Thyroid gland (tissue), 4 donors: ENCODE measurements at regions not wholly inside any gene's neighbourhood (a gene's known extent, or its start where the extent isn't known, plus 50 kb on each side); places are given as distances from the start of the nearest gene placed in this dataset.
"Not testable (repeated sequence)": the region's sequence is repeated elsewhere in the genome, so short reads cannot be mapped to it uniquely, and the experiment has no call there.

Experiments
- POLR2A ChIP-seq, 2 donors: fragments of 450-650 bp; IDR thresholded peaks; one replicate each; pipeline ENCODE4 v1.6.1; 2017; ENCODE audit warnings: antibody characterized with exemption in 2 of 2, mild to moderate bottlenecking in 2 of 2, moderate library complexity in 1 of 2
- TF ChIP-seq, protein P1 (sequence below), 6 experiments: fragments of 200-600 bp in 3 of 6; fragments of 450-650 bp in 3 of 6; sonication (generic) in 3 of 6; IDR thresholded peaks; one replicate each; pipeline ENCODE4 v1.5.1; 2016 to 2019; ENCODE audit warnings: antibody characterized with exemption in 6 of 6, mild to moderate bottlenecking in 2 of 6, inconsistent platforms in 1 of 6, moderate library complexity in 1 of 6

DNA sequence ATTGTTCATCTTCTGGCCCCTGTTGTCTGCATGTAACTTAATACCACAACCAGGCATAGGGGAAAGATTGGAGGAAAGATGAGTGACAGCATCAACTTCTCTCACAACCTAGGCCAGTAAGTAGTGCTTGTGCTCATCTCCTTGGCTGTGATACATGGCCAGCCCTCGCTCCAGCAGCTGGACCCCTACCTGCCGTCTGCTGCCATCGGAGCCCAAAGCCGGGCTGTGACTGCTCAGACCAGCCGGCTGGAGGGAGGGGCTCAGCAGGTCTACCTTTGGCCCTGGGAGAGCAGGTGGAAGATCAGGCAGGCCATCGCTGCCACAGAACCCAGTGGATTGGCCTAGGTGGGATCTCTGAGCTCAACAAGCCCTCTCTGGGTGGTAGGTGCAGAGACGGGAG is 268.8 kb downstream of the OR4F29 start:
- TF ChIP-seq, protein P1, sequence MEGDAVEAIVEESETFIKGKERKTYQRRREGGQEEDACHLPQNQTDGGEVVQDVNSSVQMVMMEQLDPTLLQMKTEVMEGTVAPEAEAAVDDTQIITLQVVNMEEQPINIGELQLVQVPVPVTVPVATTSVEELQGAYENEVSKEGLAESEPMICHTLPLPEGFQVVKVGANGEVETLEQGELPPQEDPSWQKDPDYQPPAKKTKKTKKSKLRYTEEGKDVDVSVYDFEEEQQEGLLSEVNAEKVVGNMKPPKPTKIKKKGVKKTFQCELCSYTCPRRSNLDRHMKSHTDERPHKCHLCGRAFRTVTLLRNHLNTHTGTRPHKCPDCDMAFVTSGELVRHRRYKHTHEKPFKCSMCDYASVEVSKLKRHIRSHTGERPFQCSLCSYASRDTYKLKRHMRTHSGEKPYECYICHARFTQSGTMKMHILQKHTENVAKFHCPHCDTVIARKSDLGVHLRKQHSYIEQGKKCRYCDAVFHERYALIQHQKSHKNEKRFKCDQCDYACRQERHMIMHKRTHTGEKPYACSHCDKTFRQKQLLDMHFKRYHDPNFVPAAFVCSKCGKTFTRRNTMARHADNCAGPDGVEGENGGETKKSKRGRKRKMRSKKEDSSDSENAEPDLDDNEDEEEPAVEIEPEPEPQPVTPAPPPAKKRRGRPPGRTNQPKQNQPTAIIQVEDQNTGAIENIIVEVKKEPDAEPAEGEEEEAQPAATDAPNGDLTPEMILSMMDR (IDR thresholded peaks at IDR 0.05) = not testable (repeated sequence)
- TF ChIP-seq POLR2A (IDR thresholded peaks at IDR 0.05) = not testable (repeated sequence)
